Spleen (tissue), 7 donors: ENCODE measurements at regions not wholly inside any gene's neighbourhood (a gene's known extent, or its start where the extent isn't known, plus 50 kb on each side); places are given as distances from the start of the nearest gene placed in this dataset.

Experiments used
- CTCF ChIP-seq, 11 experiments: fragments of 200-600 bp in 7 of 11; fragments of 450-650 bp in 4 of 11; sonication (generic) in 4 of 11; IDR thresholded peaks in 8 of 11; conservative IDR thresholded peaks in 3 of 11; 1 replicate in 7 of 11; 2 replicates in 4 of 11; pipeline versions ENCODE4 v1.4.0 to v1.8.0; 2016 to 2021; ENCODE audit warnings: antibody characterized with exemption in 11 of 11, inconsistent platforms in 4 of 11, mild to moderate bottlenecking in 1 of 11
- POLR2A ChIP-seq, 3 donors: fragments of 450-650 bp; IDR thresholded peaks; one replicate each; pipeline ENCODE4 v1.5.1; 2017; ENCODE audit warnings: antibody characterized with exemption in 3 of 3, mild to moderate bottlenecking in 1 of 3
- donor health status: DM: no; HTN: no; CAD: no; lungs with moderate emphysema.
- donor health status: DM: no; HTN: no; CAD: no.
- donor health status: DM: no; HTN: no; CAD: no.

GRCh38 chr6:22432060-22432459 lies 135.2 kb upstream of the PRL start:
- TF ChIP-seq CTCF (IDR thresholded peaks at IDR 0.05 in 8 of 11, conservative IDR thresholded peaks at IDR 0.05 in 3 of 11) (no peak), POLR2A (IDR thresholded peaks at IDR 0.05) (no peak)
